OCI-LY3 (cell line): ENCODE measurements at regions not wholly inside any gene's neighbourhood (a gene's known extent, or its start where the extent isn't known, plus 50 kb on each side); places are given as distances from the start of the nearest gene placed in this dataset.

ENCODE experiments used
- EZH2phosphoT487 ChIP-seq: fragments of 200-600 bp; shearing (Covaris generic); IDR thresholded peaks from 2 replicates; pipeline ENCODE4 v1.6.1; 2018; ENCODE audit warnings: antibody characterized with exemption, mixed run types, low read depth
- TF ChIP-seq, protein P1 (sequence below): fragments of 200-600, 300-600 bp; sonication (generic); IDR thresholded peaks from 2 replicates; pipeline ENCODE4 v1.5.1; 2014; ENCODE audit warnings: antibody characterized with exemption, low read length, low read depth

DNA sequence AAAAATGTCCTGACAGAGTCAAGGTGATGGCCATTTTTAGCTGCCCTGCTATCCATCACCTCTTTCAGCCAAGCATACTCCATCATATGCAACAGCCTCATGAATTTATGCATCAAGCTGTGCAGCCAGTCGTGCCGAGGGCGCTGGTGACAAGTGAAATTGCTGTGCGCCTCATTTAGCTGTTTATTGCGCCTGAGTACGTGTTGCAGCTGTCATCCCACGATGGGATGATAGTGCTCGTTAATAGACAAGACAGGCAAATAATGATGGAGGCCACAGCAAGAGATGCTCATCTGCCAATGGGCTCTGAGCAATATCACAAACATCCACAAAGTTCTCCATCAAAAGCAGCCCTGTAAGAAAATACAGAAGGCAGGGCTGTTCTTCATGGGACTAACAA lies 562.3 kb upstream of the POU3F2 start:
- TF ChIP-seq, protein P1, sequence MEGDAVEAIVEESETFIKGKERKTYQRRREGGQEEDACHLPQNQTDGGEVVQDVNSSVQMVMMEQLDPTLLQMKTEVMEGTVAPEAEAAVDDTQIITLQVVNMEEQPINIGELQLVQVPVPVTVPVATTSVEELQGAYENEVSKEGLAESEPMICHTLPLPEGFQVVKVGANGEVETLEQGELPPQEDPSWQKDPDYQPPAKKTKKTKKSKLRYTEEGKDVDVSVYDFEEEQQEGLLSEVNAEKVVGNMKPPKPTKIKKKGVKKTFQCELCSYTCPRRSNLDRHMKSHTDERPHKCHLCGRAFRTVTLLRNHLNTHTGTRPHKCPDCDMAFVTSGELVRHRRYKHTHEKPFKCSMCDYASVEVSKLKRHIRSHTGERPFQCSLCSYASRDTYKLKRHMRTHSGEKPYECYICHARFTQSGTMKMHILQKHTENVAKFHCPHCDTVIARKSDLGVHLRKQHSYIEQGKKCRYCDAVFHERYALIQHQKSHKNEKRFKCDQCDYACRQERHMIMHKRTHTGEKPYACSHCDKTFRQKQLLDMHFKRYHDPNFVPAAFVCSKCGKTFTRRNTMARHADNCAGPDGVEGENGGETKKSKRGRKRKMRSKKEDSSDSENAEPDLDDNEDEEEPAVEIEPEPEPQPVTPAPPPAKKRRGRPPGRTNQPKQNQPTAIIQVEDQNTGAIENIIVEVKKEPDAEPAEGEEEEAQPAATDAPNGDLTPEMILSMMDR = no peak
- TF ChIP-seq EZH2phosphoT487 = no peak
